Tibial nerve (tissue), 4 donors: ENCODE measurements at regions not wholly inside any gene's neighbourhood (a gene's known extent, or its start where the extent isn't known, plus 50 kb on each side); places are given as distances from the start of the nearest gene placed in this dataset.
A peak's percentile ranks its signal among the peaks of the same experiment; 100 is the strongest.

ENCODE experiments used
- DNase-seq, 2 donors: peaks; one replicate each; pipeline ENCODE4 v3.0.0-alpha.2; 2019; ENCODE audit warnings: low spot score in 2 of 2
- H3K27ac ChIP-seq, 4 donors: fragments of 200-600 bp; sonication (generic) in 3 of 4; one replicate each; pipeline ENCODE4 v1.5.1; 2017 to 2019; ENCODE audit warnings: mild to moderate bottlenecking in 1 of 4
- H3K27me3 ChIP-seq, 2 donors: fragments of 200-600 bp; sonication (generic) in 1 of 2; one replicate each; pipeline versions ENCODE4 v1.5.1 to v1.6.0; 2017 to 2019
- H3K36me3 ChIP-seq, 3 donors: fragments of 200-600 bp; sonication (generic); one replicate each; pipeline ENCODE4 v1.5.1; 2018 to 2019
- H3K4me1 ChIP-seq, 4 donors: fragments of 200-600 bp; sonication (generic) in 3 of 4; one replicate each; pipeline ENCODE4 v1.5.1; 2017 to 2019
- H3K4me3 ChIP-seq, 4 donors: fragments of 200-600 bp; sonication (generic) in 3 of 4; one replicate each; pipeline ENCODE4 v1.5.1; 2017 to 2019; ENCODE audit warnings: mild to moderate bottlenecking in 1 of 4, moderate library complexity in 1 of 4
- H3K9me3 ChIP-seq, 4 donors: fragments of 200-600 bp; sonication (generic) in 3 of 4; one replicate each; pipeline ENCODE4 v1.5.1; 2017 to 2019
- EP300 ChIP-seq, 2 donors: sonication (generic); formaldehyde crosslinking; IDR thresholded peaks; one replicate each; pipeline ENCODE4 v1.6.1; 2017; ENCODE audit warnings: antibody characterized with exemption in 2 of 2, mild to moderate bottlenecking in 1 of 2
- POLR2A ChIP-seq, 2 donors: fragments of 450-650 bp; IDR thresholded peaks; one replicate each; pipeline ENCODE4 v1.6.1; 2017; ENCODE audit warnings: antibody characterized with exemption in 2 of 2, mild to moderate bottlenecking in 2 of 2, moderate library complexity in 2 of 2
- WGBS, 2 donors: methylation state at CpG; one replicate each; pipeline ENCODE4 v1.1.5; 2018; 5-methylcytosine and 5-hydroxymethylcytosine counted together
- TF ChIP-seq, protein P1 (sequence below), 5 experiments: fragments of 200-600 bp in 3 of 5; fragments of 450-650 bp in 2 of 5; sonication (generic) in 3 of 5; IDR thresholded peaks; one replicate each; pipeline ENCODE4 v1.5.1; 2016 to 2019; ENCODE audit warnings: antibody characterized with exemption in 5 of 5, mild to moderate bottlenecking in 3 of 5, moderate library complexity in 2 of 5

DNA sequence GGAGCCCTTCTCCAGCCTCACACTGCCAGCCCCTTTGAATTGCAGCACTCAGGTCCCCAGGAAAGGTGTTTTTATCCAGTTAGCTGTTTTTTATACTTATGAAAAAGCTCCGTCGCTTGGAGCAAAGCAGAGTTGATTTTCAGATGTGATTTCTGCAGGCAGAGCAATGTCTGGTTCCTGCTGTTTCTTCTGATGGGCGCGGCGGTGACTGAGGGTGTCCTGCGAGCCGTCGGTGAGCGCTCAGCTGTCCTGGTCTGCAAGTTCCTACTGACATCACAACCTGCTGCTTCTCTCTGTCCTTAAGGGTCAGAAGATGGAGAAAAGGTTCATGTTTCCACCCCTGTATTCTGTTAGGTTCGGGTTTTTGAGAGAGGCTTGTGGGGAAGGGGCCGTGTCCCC, 109.6 kb upstream of the FAM20C start:
- TF ChIP-seq POLR2A (IDR thresholded peaks at IDR 0.05), result no peak
- TF ChIP-seq EP300 (IDR thresholded peaks at IDR 0.05), result no peak
- TF ChIP-seq, protein P1, sequence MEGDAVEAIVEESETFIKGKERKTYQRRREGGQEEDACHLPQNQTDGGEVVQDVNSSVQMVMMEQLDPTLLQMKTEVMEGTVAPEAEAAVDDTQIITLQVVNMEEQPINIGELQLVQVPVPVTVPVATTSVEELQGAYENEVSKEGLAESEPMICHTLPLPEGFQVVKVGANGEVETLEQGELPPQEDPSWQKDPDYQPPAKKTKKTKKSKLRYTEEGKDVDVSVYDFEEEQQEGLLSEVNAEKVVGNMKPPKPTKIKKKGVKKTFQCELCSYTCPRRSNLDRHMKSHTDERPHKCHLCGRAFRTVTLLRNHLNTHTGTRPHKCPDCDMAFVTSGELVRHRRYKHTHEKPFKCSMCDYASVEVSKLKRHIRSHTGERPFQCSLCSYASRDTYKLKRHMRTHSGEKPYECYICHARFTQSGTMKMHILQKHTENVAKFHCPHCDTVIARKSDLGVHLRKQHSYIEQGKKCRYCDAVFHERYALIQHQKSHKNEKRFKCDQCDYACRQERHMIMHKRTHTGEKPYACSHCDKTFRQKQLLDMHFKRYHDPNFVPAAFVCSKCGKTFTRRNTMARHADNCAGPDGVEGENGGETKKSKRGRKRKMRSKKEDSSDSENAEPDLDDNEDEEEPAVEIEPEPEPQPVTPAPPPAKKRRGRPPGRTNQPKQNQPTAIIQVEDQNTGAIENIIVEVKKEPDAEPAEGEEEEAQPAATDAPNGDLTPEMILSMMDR (IDR thresholded peaks at IDR 0.05), result no peak
- no peaks in the 10 kb centered on the region for H3K36me3 ChIP-seq
- WGBS, 2 donors, result 88 to 94% methylated on average over 11 of the region's 11 CpGs
- H3K9me3 ChIP-seq, result no peaks in the 10 kb centered on the region
- H3K27ac ChIP-seq, result no peak overlapping the region
- no peak for DNase-seq
- H3K4me3 ChIP-seq, result no peak overlapping the region
- peaks cover 0 to 74% (median 4%) of the 10 kb centered on the region in 4 donors for H3K4me1 ChIP-seq
- no peaks in the 10 kb centered on the region for H3K27me3 ChIP-seq

DNA sequence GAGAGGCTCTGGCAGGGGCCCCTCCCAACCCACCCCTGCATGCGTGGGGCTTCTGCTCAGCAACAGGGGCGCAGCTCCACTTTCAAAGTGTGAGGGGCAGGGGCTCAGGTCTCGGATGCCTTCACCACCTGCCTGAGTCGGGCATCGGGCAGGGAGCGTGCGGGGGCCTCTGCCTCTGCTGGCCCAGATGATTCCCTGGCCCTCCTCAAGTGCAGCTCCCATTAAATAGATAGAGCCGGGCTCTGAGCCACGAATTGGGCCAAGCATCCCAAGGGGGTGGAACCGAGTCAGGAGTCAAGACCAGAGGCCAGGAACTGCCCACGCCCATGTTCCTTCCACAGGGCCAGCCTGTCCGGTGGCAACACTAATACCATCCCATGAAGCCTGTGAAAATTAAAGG, 108.9 kb upstream of the FAM20C start:
- peak overlapping the region in 1 of 4 donors; percentile 17 for H3K27ac ChIP-seq
- H3K4me1 ChIP-seq, result peaks cover 0 to 81% (median 6%) of the 10 kb centered on the region in 4 donors
- no peaks in the 10 kb centered on the region for H3K9me3 ChIP-seq
- 53 to 73% methylated on average over 3 to 10 of the region's 12 CpGs for WGBS, 2 donors
- H3K4me3 ChIP-seq, result no peak overlapping the region
- H3K36me3 ChIP-seq, result no peaks in the 10 kb centered on the region
- TF ChIP-seq EP300 (IDR thresholded peaks at IDR 0.05) (no peak), POLR2A (IDR thresholded peaks at IDR 0.05) (no peak)
- no peaks in the 10 kb centered on the region for H3K27me3 ChIP-seq
- peak in 1 of 2 donors; percentile 40 for DNase-seq

DNA sequence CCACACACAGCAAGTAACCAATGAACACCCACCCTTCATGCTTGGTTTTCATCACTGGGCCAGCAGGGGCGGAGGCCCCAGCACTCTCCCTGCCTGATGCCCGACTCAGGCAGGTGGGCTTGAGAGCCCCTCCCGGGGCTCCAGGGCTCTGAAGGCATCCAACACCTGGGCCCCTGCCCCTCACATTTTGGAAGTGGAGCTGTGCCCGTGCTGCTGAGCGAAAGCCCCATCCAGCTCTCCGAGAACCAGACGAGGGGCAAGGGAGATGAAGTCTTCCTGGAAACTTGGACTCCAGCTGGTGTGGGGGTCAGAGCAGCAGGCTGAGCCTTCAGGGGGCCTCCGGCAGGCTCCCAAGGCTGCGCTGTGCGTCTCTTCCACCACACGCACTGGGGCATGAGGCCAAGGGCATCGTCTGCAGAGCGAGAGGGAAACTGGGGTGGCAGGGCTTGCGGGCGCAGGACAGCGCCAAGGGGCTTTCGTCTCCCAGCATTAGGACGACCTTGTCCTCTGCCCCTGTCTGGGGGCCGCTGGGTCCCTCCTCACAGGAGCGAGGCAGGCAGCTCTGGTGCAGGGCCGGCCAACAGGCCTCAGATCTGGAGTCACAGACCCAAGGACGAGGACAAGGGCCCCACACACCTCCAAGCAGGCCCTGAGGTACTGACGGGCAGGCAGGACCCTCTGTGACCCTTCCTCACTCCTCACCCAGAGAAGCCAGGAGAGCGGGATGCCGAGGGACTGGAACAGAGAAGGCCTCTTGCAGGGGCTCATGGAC, 108.3 kb upstream of the FAM20C start:
- Histone ChIP-seq H3K4me3 (no peak overlapping the region), H3K9me3 (no peaks in the 10 kb centered on the region), H3K27me3 (no peaks in the 10 kb centered on the region), H3K36me3 (no peaks in the 10 kb centered on the region), H3K4me1 (peaks cover 0 to 87% (median 12%) of the 10 kb centered on the region in 4 donors), H3K27ac (peak overlapping the region in 1 of 4 donors; percentile 33)
- DNase-seq, result no peak
- 86 to 87% methylated on average over 23 to 25 of the region's 25 CpGs for WGBS, 2 donors
- TF ChIP-seq POLR2A (IDR thresholded peaks at IDR 0.05) (no peak), EP300 (IDR thresholded peaks at IDR 0.05) (no peak)
- TF ChIP-seq, protein P1 (IDR thresholded peaks at IDR 0.05), result no peak

GRCh38 chr7:84633-85020, 107.7 kb upstream of the FAM20C start:
- 86 to 92% methylated on average over 11 of the region's 11 CpGs for WGBS, 2 donors
- H3K27ac ChIP-seq, result peak overlapping the region in 1 of 4 donors; percentile 33
- no peaks in the 10 kb centered on the region for H3K36me3 ChIP-seq
- no peaks in the 10 kb centered on the region for H3K27me3 ChIP-seq
- H3K4me1 ChIP-seq, result peaks cover 0 to 93% (median 18%) of the 10 kb centered on the region in 4 donors
- no peak for DNase-seq
- H3K9me3 ChIP-seq, result no peaks in the 10 kb centered on the region
- H3K4me3 ChIP-seq, result no peak overlapping the region
- no peak for TF ChIP-seq POLR2A (IDR thresholded peaks at IDR 0.05)

DNA sequence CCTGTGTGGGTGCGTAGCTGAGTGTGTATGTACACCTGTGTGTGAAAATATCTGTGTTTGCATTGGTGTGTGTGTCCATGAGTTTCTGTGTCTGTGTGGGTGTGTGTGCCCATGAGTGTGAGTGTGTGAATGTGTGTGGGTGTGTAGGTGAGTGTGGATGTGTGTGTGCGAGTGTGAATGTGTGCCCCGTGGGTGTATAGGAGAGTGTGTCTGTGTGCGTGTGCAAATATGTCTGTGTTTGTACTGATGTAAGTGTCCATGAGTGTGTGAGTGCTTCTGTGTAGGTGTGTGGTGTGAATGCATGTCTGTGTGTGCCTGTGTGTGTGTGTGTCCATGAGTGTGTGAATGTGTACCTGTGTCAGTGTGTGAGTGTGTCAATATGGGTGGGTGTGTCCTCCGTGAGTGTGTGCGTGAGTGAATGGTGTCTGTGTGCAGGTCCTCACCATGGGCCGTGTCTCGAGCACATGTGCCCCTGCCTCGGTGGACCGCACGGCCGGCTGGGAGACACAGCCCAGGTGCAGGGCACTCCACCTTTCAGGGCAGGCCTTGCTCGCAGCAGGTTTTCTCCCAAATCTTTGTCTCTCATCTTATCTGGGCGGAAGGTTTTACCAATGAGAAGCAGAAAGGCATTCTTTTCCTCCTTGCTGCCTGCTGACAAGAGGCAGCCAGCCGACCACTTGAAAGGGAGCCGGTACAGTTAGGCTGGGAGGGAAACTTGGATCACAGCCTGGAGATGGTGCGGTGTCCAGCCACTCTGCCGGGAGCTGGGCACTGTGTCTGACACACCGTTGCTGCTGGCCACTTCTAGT, 107.1 kb upstream of the FAM20C start:
- no peak for DNase-seq
- peak overlapping the region in 1 of 4 donors; percentile 49 for H3K27ac ChIP-seq
- 75 to 79% methylated on average over 19 of the region's 19 CpGs for WGBS, 2 donors
- no peak overlapping the region for H3K4me3 ChIP-seq
- H3K27me3 ChIP-seq, result no peaks in the 10 kb centered on the region
- no peaks in the 10 kb centered on the region for H3K9me3 ChIP-seq
- peaks cover 0 to 100% (median 24%) of the 10 kb centered on the region in 4 donors for H3K4me1 ChIP-seq
- TF ChIP-seq, protein P1 (IDR thresholded peaks at IDR 0.05), result no peak
- no peak for TF ChIP-seq EP300 (IDR thresholded peaks at IDR 0.05)
- TF ChIP-seq POLR2A (IDR thresholded peaks at IDR 0.05), result no peak
- no peaks in the 10 kb centered on the region for H3K36me3 ChIP-seq
